Gastrocnemius medialis (tissue), 4 donors: ENCODE measurements at regions not wholly inside any gene's neighbourhood (a gene's known extent, or its start where the extent isn't known, plus 50 kb on each side); places are given as distances from the start of the nearest gene placed in this dataset.

Experiments used
- CTCF ChIP-seq, 5 experiments: fragments of 450-650 bp in 3 of 5; fragments of 200-600 bp in 2 of 5; sonication (generic) in 2 of 5; IDR thresholded peaks in 4 of 5; conservative IDR thresholded peaks in 1 of 5; 1 replicate in 4 of 5; 2 replicates in 1 of 5; pipeline ENCODE4 v1.5.1; 2016 to 2019; ENCODE audit warnings: antibody characterized with exemption in 5 of 5, mild to moderate bottlenecking in 3 of 5, moderate library complexity in 3 of 5
- POLR2A ChIP-seq, 2 donors: fragments of 450-650 bp; IDR thresholded peaks; one replicate each; pipeline ENCODE4 v1.6.1; 2017; ENCODE audit warnings: antibody characterized with exemption in 2 of 2, mild to moderate bottlenecking in 2 of 2, moderate library complexity in 2 of 2

GRCh38 chr1:182315167-182315556 lies 76.4 kb downstream of the GLUL start:
- TF ChIP-seq CTCF (IDR thresholded peaks at IDR 0.05 in 4 of 5, conservative IDR thresholded peaks at IDR 0.05 in 1 of 5), result no peak
- TF ChIP-seq POLR2A (IDR thresholded peaks at IDR 0.05), result no peak
